Mammary epithelial cell (primary cell): ENCODE measurements at regions not wholly inside any gene's neighbourhood (a gene's known extent, or its start where the extent isn't known, plus 50 kb on each side); places are given as distances from the start of the nearest gene placed in this dataset.

ENCODE experiments used
- CTCF ChIP-seq, 2 donors: IDR thresholded peaks in 1 of 2; conservative IDR thresholded peaks in 1 of 2; 2 replicates each; pipeline ENCODE4 v1.5.1; 2011 to 2012; ENCODE audit warnings: inconsistent platforms in 2 of 2, low read length in 2 of 2, mild to moderate bottlenecking in 2 of 2, control low read depth in 1 of 2, low read depth in 1 of 2; ENCODE audit not compliant: insufficient read depth in 1 of 2; ENCODE audit errors: extremely low read depth in 1 of 2
- EZH2 ChIP-seq: IDR thresholded peaks from 2 replicates; pipeline ENCODE4 v1.6.1; 2012; ENCODE audit warnings: low read length, inconsistent platforms, borderline replicate concordance

- TF ChIP-seq CTCF (conservative IDR thresholded peaks at IDR 0.05 in 1 of 2, IDR thresholded peaks at IDR 0.05 in 1 of 2; ENCODE audit: extremely low read depth in 1 of 2, insufficient read depth in 1 of 2, low read depth in 1 of 2, low read length in 2 of 2) (no peak), EZH2 (no peak)
These were observed 116.5 kb upstream of the LRRC7 start for GRCh38 chr1:69451196-69451595.
